ENCODE measurements at regions not wholly inside any gene's neighbourhood (a gene's known extent, or its start where the extent isn't known, plus 50 kb on each side); places are given as distances from the start of the nearest gene placed in this dataset.

DNA sequence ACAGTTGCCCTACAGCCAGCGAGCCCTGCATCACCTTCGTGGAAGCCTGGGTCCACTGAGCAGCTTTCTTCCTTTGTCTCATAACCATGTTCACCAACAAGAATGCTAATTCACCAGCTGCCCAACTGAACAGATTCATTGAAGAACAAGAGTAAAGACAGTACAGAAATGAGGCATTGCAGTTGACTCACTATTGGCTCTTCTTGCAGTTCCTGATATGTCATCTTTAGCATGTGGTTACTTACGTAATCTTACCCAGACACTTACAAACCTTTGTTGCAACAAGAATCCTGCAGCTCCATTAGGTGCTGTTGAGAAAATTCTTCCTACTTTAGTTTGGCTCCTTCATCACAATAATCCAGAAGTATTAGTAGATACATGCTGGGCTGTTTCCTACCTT, 174.0 kb upstream of the TPK1 start:
- no peak for TF ChIP-seq POLR2A (IDR thresholded peaks at IDR 0.05)
- TF ChIP-seq, protein P1, sequence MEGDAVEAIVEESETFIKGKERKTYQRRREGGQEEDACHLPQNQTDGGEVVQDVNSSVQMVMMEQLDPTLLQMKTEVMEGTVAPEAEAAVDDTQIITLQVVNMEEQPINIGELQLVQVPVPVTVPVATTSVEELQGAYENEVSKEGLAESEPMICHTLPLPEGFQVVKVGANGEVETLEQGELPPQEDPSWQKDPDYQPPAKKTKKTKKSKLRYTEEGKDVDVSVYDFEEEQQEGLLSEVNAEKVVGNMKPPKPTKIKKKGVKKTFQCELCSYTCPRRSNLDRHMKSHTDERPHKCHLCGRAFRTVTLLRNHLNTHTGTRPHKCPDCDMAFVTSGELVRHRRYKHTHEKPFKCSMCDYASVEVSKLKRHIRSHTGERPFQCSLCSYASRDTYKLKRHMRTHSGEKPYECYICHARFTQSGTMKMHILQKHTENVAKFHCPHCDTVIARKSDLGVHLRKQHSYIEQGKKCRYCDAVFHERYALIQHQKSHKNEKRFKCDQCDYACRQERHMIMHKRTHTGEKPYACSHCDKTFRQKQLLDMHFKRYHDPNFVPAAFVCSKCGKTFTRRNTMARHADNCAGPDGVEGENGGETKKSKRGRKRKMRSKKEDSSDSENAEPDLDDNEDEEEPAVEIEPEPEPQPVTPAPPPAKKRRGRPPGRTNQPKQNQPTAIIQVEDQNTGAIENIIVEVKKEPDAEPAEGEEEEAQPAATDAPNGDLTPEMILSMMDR (IDR thresholded peaks at IDR 0.05) = no peak
- no peak overlapping the region for H3K27ac ChIP-seq
- H3K36me3 ChIP-seq = no peaks in the 10 kb centered on the region
- no peaks in the 10 kb centered on the region for H3K9me3 ChIP-seq
- no peak for DNase-seq
- no peaks in the 10 kb centered on the region for H3K4me1 ChIP-seq
- H3K4me3 ChIP-seq = no peak overlapping the region
- intact Hi-C loops (cut with DNase I; ENCODE audit: low total_unique reads) = no loop called here
- no peaks in the 10 kb centered on the region for H3K27me3 ChIP-seq

DNA sequence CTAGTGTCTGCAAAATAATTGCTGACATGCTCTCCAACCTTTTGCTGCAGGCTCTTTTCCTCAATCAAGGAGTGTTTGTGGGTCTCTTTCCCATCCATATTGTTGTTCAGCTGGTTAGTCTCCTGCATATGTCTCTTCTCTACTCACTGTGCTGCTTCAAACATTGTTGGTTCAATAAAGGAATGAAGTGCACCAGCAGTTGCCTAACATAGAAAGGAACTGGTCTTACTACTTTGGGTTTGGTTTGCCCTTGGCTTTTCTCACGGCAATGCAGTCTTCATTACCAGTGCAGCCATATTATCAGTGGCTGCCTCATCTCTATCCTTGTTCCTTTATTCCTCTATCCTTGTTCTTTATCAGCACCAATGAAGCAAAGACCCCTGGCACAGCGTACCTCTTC, 169.7 kb upstream of the TPK1 start:
- Histone ChIP-seq H3K4me1 (no peaks in the 10 kb centered on the region), H3K9me3 (no peaks in the 10 kb centered on the region), H3K36me3 (no peaks in the 10 kb centered on the region), H3K27me3 (no peaks in the 10 kb centered on the region), H3K4me3 (no peak overlapping the region), H3K27ac (no peak overlapping the region)
- no peak for TF ChIP-seq POLR2A (IDR thresholded peaks at IDR 0.05)
- TF ChIP-seq, protein P1 (IDR thresholded peaks at IDR 0.05) = no peak
- no peak for DNase-seq
- intact Hi-C loops (cut with DNase I; ENCODE audit: low total_unique reads) = no loop called here

DNA sequence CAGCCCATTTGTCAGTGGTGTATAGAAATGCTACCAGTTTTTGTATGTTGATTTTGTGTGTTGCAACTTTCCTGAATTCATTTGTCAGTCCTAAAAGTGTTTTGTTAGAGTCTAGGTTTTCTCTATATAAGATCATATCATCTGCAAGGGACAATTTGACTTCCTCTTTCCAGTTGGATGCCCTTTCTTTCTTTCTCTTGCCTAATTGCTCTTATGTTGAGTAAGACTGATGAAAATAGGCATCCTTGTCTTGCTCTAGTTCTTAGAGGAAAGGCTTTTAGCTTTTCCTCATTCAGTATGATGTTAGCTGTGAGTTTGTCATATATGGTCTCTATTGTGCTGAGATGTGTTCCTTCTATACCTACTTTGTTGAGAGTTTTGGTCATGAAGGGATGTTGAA, 161.7 kb upstream of the TPK1 start:
- no peaks in the 10 kb centered on the region for H3K27me3 ChIP-seq
- H3K27ac ChIP-seq = no peak overlapping the region
- TF ChIP-seq, protein P1 (IDR thresholded peaks at IDR 0.05) = no peak
- no peak for TF ChIP-seq POLR2A (IDR thresholded peaks at IDR 0.05)

DNA sequence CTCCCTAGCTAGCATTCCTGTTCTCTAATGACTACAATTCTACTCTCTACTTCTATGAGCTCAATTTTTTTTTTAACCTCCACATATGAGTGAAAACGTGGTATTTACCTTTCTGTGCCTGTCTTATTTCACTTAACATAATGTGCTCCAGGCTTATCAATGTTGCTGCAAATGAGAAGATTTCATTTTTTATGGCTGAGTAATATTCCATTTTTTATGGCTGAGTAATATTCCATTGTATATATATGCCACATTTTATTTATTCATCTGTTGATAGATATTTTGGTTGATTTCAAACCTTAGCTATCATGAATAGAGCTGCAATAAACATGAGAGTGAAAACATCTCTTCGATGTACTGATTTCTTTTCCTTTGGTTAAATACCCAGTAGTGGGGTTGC, 159.6 kb upstream of the TPK1 start:
- no peak for TF ChIP-seq POLR2A (IDR thresholded peaks at IDR 0.05)
- TF ChIP-seq, protein P1 (IDR thresholded peaks at IDR 0.05) = no peak
- Histone ChIP-seq H3K4me1 (no peaks in the 10 kb centered on the region), H3K27me3 (no peaks in the 10 kb centered on the region), H3K36me3 (no peaks in the 10 kb centered on the region), H3K4me3 (no peak overlapping the region), H3K9me3 (peaks cover 0 to 3% of the 10 kb centered on the region in 2 donors), H3K27ac (no peak overlapping the region)
- intact Hi-C loops (cut with DNase I; ENCODE audit: low total_unique reads) = no loop called here
- no peak for DNase-seq

More for the DNA sequence above, 161.7 kb upstream of the TPK1 start:
- Histone ChIP-seq H3K36me3 (no peaks in the 10 kb centered on the region), H3K4me3 (no peak overlapping the region), H3K4me1 (no peaks in the 10 kb centered on the region), H3K9me3 (peaks cover 0 to 3% of the 10 kb centered on the region in 2 donors)
- DNase-seq = no peak
- intact Hi-C loops (cut with DNase I; ENCODE audit: low total_unique reads) = no loop called here

DNA sequence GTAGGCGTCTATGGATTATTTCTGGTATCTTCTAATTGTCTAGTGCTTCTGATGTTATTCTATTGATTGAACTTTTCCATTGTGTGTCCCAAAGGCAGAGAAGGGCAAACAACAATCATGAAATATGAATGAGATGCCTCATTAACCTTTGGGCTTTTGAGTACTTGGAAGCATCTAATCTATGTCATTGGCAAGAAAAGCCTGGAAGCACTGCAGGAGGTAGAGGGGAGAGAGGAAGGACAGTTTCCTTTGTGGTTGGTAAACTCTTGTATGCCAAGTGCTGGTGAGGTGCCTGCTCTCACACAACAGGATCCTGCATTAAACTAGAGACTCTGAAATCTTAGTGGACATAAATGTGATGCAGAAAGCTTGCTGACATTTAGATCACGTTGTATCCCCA, 155.2 kb upstream of the TPK1 start:
- no peak for DNase-seq
- no peaks in the 10 kb centered on the region for H3K4me1 ChIP-seq
- no peaks in the 10 kb centered on the region for H3K27me3 ChIP-seq
- H3K36me3 ChIP-seq = no peaks in the 10 kb centered on the region
- no peaks in the 10 kb centered on the region for H3K9me3 ChIP-seq
- TF ChIP-seq POLR2A (IDR thresholded peaks at IDR 0.05) = no peak
- TF ChIP-seq, protein P1 (IDR thresholded peaks at IDR 0.05) = no peak
- H3K27ac ChIP-seq = no peak overlapping the region
- H3K4me3 ChIP-seq = no peak overlapping the region
- intact Hi-C loops (cut with DNase I; ENCODE audit: low total_unique reads) = no loop called here
